Naive thymus-derived CD8-positive, alpha-beta T cell (primary cell): ENCODE measurements at regions not wholly inside any gene's neighbourhood (a gene's known extent, or its start where the extent isn't known, plus 50 kb on each side); places are given as distances from the start of the nearest gene placed in this dataset.
"Not testable (repeated sequence)": the region's sequence is repeated elsewhere in the genome, so short reads cannot be mapped to it uniquely, and the experiment has no call there.

Experiments
- ATAC-seq, 2 donors: fragments of 150-1000 bp; cut with Tn5 transposase in 1 of 2; sonication (Bioruptor Pico), chemical (Tn5 transposase) in 1 of 2; 1 replicate in 1 of 2; 2 replicates in 1 of 2; pipeline ENCODE4 v1.10.0; 2021; ENCODE audit warnings: mild to moderate bottlenecking in 2 of 2, moderate library complexity in 2 of 2
- POLR2A ChIA-PET: fragments of 350-600 bp; sonication (Branson Sonifier 250); formaldehyde crosslinking; loops from one replicate; lab custom pipeline; 2021; ENCODE audit warnings: antibody characterized with exemption; lab: Charles Lee
- DNase-seq, 10 donors: peaks; one replicate each; pipeline versions ENCODE4 v3.0.0 to v3.0.0-alpha.2; 2020 to 2022
- H3K27ac Mint-ChIP-seq, 10 donors: one replicate each; pipeline ENCODE4 v1.8.0; 2020 to 2022; ENCODE audit warnings: mild to moderate bottlenecking in 10 of 10, mixed read lengths in 10 of 10, moderate library complexity in 4 of 10, inconsistent platforms in 1 of 10
- H3K27me3 Mint-ChIP-seq, 5 donors: one replicate each; pipeline ENCODE4 v1.8.0; 2021 to 2022; ENCODE audit warnings: mixed read lengths in 5 of 5
- H3K36me3 Mint-ChIP-seq, 3 donors: one replicate each; pipeline ENCODE4 v1.8.0; 2020 to 2022; ENCODE audit warnings: mixed read lengths in 3 of 3, mild to moderate bottlenecking in 2 of 3, inconsistent platforms in 1 of 3
- H3K4me1 Mint-ChIP-seq, 4 donors: one replicate each; pipeline ENCODE4 v1.8.0; 2021 to 2022; ENCODE audit warnings: mixed read lengths in 4 of 4
- H3K4me3 Mint-ChIP-seq, 10 donors: one replicate each; pipeline ENCODE4 v1.8.0; 2020 to 2022; ENCODE audit warnings: mild to moderate bottlenecking in 10 of 10, mixed read lengths in 10 of 10, moderate library complexity in 6 of 10, inconsistent platforms in 1 of 10
- H3K9me3 Mint-ChIP-seq, 9 donors: one replicate each; pipeline ENCODE4 v1.8.0; 2020 to 2022; ENCODE audit warnings: mixed read lengths in 9 of 9, mild to moderate bottlenecking in 3 of 9, inconsistent platforms in 1 of 9, moderate library complexity in 1 of 9

DNA sequence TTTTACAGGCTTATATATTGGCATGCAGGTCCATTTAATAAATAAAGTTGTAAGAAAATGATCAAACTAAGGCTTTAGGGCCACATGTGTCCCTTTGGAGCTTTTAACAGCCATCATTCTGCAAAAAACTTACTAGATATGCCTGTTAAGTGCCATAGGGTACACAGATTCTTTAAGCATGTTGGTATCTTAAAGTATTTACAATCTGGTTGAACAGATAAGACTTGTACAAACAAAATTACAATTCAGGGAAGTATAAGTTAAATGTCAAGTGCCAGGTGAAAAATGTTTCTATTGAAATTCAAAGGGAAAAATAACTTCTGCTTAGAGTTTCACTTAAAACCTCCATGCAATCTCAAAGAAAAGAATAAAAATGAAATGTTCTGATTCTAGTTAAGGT is 558.4 kb upstream of the ST8SIA4 start:
- H3K27ac Mint-ChIP-seq: no peak overlapping the region
- H3K4me3 Mint-ChIP-seq: no peak overlapping the region
- H3K4me1 Mint-ChIP-seq: no peaks in the 10 kb centered on the region
- no peaks in the 10 kb centered on the region for H3K36me3 Mint-ChIP-seq
- H3K27me3 Mint-ChIP-seq: no peaks in the 10 kb centered on the region
- ATAC-seq: no peak
- DNase-seq: no peak
- peaks cover 0 to 5% (median 0%) of the 10 kb centered on the region in 9 donors for H3K9me3 Mint-ChIP-seq
- POLR2A ChIA-PET: no interaction called here

DNA sequence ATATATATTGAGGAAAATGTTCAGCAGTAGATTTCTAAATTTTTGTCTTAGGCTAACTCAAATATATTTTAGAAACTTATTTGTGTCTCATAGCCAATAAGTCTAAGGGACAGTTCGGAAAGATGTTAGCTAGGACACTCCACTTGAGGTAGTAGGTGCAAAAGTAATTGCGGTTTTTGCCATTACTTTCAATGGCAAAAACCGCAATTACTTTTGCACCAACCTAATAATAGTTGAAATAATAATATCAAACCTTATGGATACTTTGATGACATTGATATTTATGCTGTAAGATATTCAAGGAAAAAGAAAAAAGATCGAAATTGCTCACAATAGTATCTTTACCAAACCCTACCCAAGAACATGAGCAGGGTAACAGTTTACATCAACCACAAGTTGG is 555.5 kb upstream of the ST8SIA4 start:
- no peaks in the 10 kb centered on the region for H3K27me3 Mint-ChIP-seq
- POLR2A ChIA-PET: no interaction called here

DNA sequence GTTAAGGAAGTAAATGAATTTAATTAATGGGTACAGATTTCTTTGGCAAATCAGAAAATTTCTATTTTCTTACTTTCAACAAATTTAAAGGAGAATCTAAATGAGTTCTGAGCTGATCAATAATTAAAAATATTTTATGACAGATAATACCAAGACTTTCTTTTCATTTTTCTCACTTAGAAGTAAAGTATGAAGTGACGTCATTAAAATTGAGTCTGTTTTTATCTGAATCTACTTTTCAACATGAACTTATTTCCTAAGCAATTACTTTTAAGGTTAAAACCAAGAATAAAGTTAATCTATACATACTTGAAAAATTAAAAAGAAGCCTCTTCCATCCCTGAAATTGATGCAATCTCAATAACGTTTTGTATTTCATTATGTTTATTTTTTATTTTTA is 552.8 kb upstream of the ST8SIA4 start:
- H3K4me1 Mint-ChIP-seq: no peaks in the 10 kb centered on the region
- no peak overlapping the region for H3K4me3 Mint-ChIP-seq
- H3K27ac Mint-ChIP-seq: no peak overlapping the region
- POLR2A ChIA-PET: no interaction called here
- no peaks in the 10 kb centered on the region for H3K9me3 Mint-ChIP-seq
- no peaks in the 10 kb centered on the region for H3K36me3 Mint-ChIP-seq
- no peaks in the 10 kb centered on the region for H3K27me3 Mint-ChIP-seq
- ATAC-seq (no peak), DNase-seq (no peak)

More for the DNA sequence above, 555.5 kb upstream of the ST8SIA4 start:
- Mint-ChIP-seq H3K4me1 (no peaks in the 10 kb centered on the region), H3K4me3 (no peak overlapping the region), H3K36me3 (no peaks in the 10 kb centered on the region), H3K27ac (no peak overlapping the region), H3K9me3 (no peaks in the 10 kb centered on the region)
- ATAC-seq: no peak
- no peak for DNase-seq

DNA sequence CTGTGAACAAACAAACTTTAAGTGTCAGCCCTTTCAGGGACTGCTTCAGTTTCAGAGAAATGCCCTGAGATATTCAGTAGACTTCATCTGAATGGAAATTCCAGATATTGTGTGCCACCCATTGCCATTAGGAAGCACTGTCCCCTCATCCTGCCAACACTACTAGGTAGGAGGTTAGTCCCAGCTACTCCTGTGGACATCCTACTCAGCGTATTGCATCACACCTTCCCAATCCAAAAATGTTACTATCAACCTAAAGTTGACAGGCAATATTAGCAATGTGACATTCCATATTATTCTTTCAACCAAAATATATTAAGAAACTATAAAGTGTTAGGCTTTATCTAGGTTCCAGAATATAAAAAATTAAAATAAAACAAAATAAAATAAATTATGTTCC is 552.0 kb upstream of the ST8SIA4 start:
- Mint-ChIP-seq H3K27ac (no peak overlapping the region), H3K4me3 (no peak overlapping the region), H3K27me3 (no peaks in the 10 kb centered on the region), H3K9me3 (no peaks in the 10 kb centered on the region), H3K36me3 (no peaks in the 10 kb centered on the region), H3K4me1 (no peaks in the 10 kb centered on the region)
- ATAC-seq: no peak
- no peak for DNase-seq
- POLR2A ChIA-PET: no interaction called here

DNA sequence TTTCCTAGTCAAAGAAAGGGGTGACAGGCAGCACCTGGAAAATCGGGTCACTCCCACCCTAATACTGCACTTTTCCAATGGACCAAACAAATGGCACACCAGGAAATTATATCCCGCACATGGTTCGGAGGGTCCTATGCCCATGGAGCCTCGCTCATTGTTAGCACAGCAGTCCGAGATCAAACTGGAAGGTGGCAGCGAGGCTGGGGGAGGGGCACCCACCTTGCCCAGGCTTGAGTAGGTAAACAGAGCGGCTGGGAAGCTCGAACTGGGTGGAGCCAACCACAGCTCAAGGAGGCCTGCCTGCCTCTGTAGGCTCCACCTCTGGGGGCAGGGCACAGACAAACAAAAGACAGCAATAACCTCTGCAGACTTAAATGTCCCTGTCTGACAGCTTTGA is 539.2 kb upstream of the ST8SIA4 start:
- H3K27me3 Mint-ChIP-seq, DNase-seq, H3K4me3 Mint-ChIP-seq, ATAC-seq, H3K27ac Mint-ChIP-seq, H3K4me1 Mint-ChIP-seq, H3K36me3 Mint-ChIP-seq, POLR2A ChIA-PET: not testable (repeated sequence)
- peaks cover 0 to 27% (median 13%) of the 10 kb centered on the region in 9 donors for H3K9me3 Mint-ChIP-seq

DNA sequence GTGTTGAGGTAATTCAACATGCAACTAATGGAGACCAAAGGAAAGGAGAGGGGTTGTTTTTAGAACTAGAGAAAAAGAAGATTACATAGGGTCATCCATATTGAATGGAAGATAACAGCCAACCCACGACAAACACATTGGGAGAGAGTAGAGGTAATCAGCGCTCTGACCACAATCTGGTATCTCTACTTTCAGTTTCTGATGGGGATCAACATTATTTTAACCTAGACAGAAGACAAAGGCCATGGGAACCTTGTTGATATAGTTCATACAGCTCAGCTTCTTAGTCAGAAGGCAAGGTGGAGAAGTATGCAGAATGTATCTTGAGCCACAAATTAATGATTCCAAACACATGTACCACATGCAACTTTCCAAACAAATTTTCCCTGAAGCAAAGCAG is 537.1 kb upstream of the ST8SIA4 start:
- peaks cover 0 to 25% (median 10%) of the 10 kb centered on the region in 9 donors for H3K9me3 Mint-ChIP-seq
- H3K27me3 Mint-ChIP-seq: no peaks in the 10 kb centered on the region
- DNase-seq (no peak), ATAC-seq (no peak)
- no peak overlapping the region for H3K4me3 Mint-ChIP-seq
- no peaks in the 10 kb centered on the region for H3K36me3 Mint-ChIP-seq
- POLR2A ChIA-PET: no interaction called here
- no peaks in the 10 kb centered on the region for H3K4me1 Mint-ChIP-seq
- H3K27ac Mint-ChIP-seq: no peak overlapping the region

DNA sequence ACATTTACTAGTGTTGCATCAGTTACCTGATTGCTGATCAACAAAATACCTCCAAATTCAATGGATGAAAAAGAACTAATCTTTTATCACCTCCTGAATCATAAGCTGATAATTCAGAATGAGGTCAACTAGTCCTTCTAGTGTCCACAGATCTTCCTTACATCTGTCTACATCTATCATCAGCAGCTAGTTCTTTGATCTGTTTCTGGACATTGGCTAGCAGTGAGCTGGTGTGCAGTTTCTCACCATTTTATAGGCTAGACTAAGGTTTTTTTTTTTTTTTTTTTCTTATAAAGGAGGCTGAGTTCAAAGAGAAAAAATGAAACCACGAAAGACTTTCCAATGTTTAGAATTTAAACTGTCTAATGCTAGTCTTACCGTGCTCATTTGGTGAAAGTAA is 534.3 kb upstream of the ST8SIA4 start:
- POLR2A ChIA-PET: no interaction called here
- Mint-ChIP-seq H3K4me1 (no peaks in the 10 kb centered on the region), H3K36me3 (no peaks in the 10 kb centered on the region), H3K9me3 (peaks cover 0 to 5% (median 0%) of the 10 kb centered on the region in 9 donors), H3K27ac (no peak overlapping the region), H3K4me3 (no peak overlapping the region), H3K27me3 (no peaks in the 10 kb centered on the region)
- ATAC-seq (no peak), DNase-seq (no peak)

DNA sequence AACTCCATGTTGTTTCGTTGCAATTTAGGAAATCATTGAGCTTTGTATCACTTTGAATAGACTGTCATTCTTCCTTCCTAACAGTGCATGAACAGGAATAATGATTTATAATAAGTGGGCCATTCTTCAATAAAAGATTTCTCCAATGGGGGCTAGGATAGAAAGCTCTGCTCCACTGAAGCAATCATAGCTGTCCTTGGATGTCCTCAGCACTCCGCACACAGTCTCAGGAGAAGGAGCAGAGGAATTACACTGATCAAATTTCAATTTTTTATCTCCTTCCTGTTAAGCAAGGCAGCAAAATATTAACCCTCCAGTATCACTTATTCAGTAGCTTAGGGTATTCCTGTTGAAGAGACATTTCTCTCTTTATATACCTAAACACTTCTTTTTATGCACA is 532.7 kb upstream of the ST8SIA4 start:
- ATAC-seq (no peak), DNase-seq (no peak)
- Mint-ChIP-seq H3K36me3 (no peaks in the 10 kb centered on the region), H3K4me1 (no peaks in the 10 kb centered on the region), H3K9me3 (no peaks in the 10 kb centered on the region), H3K27ac (no peak overlapping the region), H3K27me3 (no peaks in the 10 kb centered on the region), H3K4me3 (no peak overlapping the region)
- POLR2A ChIA-PET: no interaction called here

DNA sequence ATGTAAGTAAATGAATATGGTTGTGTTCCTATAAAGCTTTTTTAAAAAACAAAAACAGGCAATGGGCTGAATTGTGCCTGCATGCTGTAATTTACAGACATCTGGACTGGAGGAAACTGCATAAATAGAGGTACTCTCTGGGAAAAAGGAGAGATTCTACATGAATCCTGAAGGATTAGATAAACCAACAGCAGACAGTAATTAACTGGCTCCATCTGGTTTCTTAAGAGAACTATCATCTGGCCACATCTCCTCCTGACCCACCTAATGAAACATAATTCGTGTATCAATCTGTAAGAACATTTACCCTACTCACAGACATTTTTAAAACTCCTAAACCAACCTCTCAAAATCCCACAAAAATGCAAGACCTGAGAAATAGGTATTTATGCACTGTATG is 528.1 kb upstream of the ST8SIA4 start:
- Mint-ChIP-seq H3K4me1 (no peaks in the 10 kb centered on the region), H3K27me3 (no peaks in the 10 kb centered on the region), H3K36me3 (no peaks in the 10 kb centered on the region), H3K4me3 (no peak overlapping the region), H3K9me3 (peaks cover 0 to 4% (median 0%) of the 10 kb centered on the region in 9 donors), H3K27ac (no peak overlapping the region)
- POLR2A ChIA-PET: no interaction called here
- DNase-seq (no peak), ATAC-seq (no peak)

DNA sequence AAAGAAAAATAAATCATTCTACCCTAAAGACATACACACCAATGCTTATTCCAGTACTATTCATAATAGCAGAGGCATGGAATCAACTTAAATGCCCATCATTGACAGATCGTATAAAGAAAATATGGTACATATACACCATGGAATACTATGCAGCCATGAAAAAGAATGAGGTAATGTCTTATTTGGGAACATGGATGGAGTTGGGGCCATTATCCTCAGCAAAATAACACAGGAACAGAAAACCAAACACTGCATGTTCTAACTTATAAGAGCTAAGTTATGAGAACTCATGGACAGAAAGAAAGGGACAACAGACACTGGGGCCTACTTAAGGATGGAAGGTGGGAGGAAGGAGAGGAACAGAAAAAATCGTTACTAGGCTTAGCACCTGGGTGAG is 527.5 kb upstream of the ST8SIA4 start:
- ATAC-seq: no peak
- Mint-ChIP-seq H3K27me3 (no peaks in the 10 kb centered on the region), H3K27ac (no peak overlapping the region), H3K4me3 (no peak overlapping the region), H3K4me1 (no peaks in the 10 kb centered on the region), H3K9me3 (peaks cover 0 to 4% (median 0%) of the 10 kb centered on the region in 9 donors), H3K36me3 (no peaks in the 10 kb centered on the region)
- no peak for DNase-seq
- POLR2A ChIA-PET: no interaction called here

DNA sequence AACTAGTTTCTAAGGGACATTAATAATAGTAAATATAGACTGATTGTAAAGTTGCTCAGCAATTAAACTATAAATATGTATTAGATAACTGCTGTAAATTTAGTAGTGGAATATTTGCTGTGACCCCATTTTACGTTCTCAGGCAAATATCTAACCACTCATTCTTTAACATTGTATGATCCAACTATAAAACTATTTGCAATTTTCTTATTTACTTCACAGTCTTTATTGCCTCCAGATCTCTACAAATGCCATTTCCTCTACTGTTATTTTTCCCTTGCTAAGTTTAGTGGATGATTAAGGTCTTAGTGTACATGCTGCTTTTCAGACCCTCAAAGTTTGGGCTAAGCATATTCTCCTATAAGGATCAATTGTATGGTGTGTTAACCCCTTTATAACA is 526.2 kb upstream of the ST8SIA4 start:
- Mint-ChIP-seq H3K9me3 (peaks cover 0 to 4% (median 0%) of the 10 kb centered on the region in 9 donors), H3K36me3 (no peaks in the 10 kb centered on the region), H3K27me3 (no peaks in the 10 kb centered on the region), H3K4me1 (no peaks in the 10 kb centered on the region), H3K27ac (no peak overlapping the region), H3K4me3 (no peak overlapping the region)
- no peak for ATAC-seq
- POLR2A ChIA-PET: no interaction called here
- DNase-seq: no peak

DNA sequence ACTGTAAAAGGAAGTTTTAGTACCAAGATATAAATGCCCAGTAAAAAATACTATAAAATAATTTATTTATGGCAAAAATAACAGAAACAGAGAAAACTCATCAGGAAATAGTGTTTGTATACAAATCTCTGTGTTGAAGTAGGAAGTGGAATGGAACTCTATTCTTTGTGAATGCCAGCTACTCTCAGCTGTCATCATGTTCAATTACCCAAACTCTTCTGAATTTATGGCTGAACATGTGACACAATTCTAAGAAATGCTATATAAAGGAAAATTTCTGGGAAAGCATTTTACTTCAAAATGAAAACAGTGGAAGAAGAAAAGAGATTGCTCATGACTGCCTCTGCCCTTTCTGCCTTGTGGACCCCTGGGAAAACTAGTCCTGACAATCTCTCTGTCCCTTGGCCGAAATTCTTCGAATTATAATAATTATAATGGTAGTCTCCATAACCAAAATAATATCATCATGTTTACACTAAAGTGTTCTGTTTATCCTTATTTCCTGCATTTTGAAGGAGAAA is 522.3 kb upstream of the ST8SIA4 start:
- Mint-ChIP-seq H3K9me3 (peaks cover 0 to 2% (median 0%) of the 10 kb centered on the region in 9 donors), H3K4me1 (no peaks in the 10 kb centered on the region), H3K36me3 (no peaks in the 10 kb centered on the region), H3K27me3 (no peaks in the 10 kb centered on the region), H3K27ac (no peak overlapping the region), H3K4me3 (no peak overlapping the region)
- POLR2A ChIA-PET: no interaction called here
- ATAC-seq (no peak), DNase-seq (no peak)

DNA sequence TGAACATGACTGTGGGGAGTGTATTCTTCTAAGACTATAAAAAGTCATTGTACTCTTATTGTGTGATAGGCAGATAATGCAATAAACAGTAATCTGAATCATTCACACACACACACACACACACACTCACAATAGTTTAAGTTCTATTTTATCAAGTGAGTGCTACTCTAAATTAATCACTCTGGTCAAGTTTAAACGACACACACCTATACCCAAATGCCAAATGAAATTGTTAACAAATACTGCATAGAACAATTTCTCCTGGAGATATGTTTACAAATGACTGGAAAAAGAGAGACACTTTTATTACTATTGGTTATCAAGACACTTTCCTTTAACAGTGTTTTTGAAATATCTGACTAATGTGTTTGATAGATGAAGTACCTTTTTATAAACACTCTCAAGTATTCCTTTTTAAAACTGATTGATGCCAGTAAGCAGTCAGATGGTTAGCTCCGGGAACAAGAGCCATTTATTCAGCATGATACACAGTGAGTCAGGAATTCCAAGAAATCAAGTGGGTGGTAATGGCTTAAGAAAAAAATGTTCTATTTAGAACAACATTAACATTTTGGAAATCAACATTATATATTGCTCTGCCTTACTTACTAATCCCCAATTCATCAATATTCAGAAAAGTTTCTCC is 521.6 kb upstream of the ST8SIA4 start:
- POLR2A ChIA-PET: no interaction called here
- no peaks in the 10 kb centered on the region for H3K4me1 Mint-ChIP-seq
- no peak for ATAC-seq

DNA sequence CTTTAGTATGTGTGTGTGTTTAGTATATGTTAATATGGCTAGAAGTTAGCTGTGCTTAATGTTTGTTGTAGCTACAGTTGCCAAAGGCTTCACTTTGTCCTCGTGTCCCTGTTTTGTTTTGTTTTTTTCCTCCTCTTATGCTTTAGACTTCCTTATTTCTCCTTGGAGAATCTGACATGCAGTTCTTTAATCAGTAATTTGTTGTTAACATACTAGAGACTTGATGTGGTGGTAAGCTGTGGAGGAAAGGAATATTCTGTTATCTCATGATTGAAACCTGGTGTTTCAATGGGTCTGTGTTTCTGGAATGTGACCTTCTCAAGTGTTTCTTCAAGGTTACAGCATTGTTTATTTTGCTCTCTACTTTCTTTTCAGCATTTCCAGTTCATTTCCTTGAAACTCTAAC is 515.6 kb upstream of the ST8SIA4 start:
- Mint-ChIP-seq H3K4me1 (no peaks in the 10 kb centered on the region), H3K9me3 (no peaks in the 10 kb centered on the region), H3K27me3 (no peaks in the 10 kb centered on the region), H3K36me3 (no peaks in the 10 kb centered on the region), H3K4me3 (no peak overlapping the region), H3K27ac (no peak overlapping the region)
- DNase-seq: no peak
- ATAC-seq: no peak
- POLR2A ChIA-PET: no interaction called here

More for the DNA sequence above, 521.6 kb upstream of the ST8SIA4 start:
- no peak overlapping the region for H3K27ac Mint-ChIP-seq
- no peak for DNase-seq
- H3K4me3 Mint-ChIP-seq: no peak overlapping the region
- H3K27me3 Mint-ChIP-seq: no peaks in the 10 kb centered on the region
- H3K9me3 Mint-ChIP-seq: no peaks in the 10 kb centered on the region
- no peaks in the 10 kb centered on the region for H3K36me3 Mint-ChIP-seq
